ENCODE measurements at regions not wholly inside any gene's neighbourhood (a gene's known extent, or its start where the extent isn't known, plus 50 kb on each side); places are given as distances from the start of the nearest gene placed in this dataset.
"Not testable (repeated sequence)": the region's sequence is repeated elsewhere in the genome, so short reads cannot be mapped to it uniquely, and the experiment has no call there.

DNA sequence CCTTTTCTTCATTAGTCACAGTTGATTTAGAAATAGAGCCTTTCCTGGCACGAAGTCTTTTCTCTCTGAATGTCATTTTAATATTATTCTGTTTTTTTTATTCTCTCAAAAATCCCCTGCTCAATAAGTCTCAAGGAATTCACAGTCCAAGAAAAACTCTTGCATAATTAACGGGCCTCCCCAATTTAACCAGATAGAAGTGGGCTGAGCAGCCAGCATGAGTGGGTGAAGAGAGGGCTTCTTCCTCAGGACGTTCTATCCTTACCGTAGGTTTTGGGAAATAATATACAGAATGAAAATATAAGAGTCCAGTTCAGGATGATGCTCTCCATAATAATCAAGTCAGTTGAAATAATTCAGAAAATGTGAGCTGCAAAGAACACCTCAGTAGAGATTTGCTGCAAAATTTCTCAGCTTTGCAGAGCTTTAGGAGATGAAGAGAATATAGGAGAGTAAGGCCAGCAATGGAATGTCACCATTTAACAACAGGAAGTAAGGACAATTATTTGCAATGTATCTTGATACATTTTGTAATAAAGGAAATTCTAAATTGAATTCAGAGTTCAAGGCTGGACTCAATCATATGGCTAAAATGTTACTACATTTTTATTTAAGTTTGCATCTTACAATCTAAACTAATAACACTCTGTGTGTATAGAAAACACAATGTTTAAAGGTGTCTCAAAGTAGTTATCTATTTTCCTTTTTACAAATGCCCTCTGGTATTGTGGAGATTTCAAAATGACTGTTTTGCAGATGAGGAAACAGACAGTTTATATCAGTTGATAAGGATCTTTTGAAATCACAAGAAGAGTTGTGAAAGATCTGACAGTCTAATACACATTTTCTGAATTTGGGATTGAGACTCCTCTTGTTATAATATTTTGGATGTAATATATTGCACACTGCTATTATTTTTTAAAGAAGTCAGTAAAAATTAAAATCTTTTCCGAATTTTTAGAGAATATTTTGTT is 1724.1 kb upstream of the SEL1L start:
- no peak for DNase-seq

DNA sequence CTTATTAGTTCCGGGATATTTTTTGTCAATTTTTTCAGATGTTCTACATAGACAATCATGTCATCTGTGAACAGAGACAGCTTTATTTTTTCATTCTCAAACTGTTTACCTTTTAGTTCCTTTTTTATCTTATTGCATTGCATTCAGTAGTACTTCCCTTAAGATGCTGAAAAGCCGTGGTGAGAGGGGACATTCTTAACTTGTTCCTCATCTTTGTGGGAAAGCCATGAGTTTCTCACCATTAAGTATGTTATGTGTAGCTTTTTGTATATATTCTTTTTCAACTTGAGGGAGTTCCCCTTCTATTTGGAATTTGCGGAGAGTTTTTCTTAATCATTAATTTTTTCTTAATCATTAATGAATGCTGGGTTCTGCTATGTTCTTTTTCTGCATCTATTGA is 1727.1 kb upstream of the SEL1L start:
- DNase-seq = no peak

DNA sequence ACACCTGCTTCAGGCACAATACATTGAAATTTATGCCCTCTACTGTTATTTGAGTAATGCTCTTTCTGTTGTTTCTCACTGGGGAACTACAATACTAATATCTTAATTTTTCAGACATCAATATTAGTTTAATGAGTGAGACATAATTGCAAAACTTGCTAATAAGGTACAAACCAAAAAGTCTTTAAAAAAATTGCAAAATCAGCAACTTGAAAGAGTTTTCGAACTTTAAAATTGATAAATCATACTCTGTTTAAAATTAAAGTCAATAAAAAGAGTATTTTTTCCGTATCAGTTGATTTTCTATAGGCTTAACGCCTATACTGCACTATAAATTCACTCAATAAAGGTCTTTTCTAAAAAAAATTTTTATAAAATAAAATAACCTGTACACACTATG is 1735.9 kb upstream of the SEL1L start:
- no peak for DNase-seq

DNA sequence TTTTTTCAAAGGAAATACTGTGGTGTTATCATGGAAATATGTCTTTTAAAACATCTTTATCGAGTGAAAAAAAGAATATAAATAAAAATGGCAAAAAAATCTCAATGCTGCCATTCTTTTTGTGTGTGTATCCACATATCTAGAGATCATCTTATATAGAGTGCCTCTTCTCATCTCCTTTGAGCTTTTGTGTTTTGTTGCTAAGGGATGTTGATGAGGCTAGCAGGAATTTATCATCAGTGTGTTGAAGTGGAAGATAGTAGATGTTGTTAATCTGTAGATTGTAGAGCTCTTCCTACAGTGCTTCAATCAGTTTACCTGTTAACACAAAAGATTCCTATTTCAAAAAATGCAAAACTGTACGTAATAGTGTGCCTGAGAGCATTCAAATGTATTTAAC is 1738.0 kb upstream of the SEL1L start:
- DNase-seq = no peak

DNA sequence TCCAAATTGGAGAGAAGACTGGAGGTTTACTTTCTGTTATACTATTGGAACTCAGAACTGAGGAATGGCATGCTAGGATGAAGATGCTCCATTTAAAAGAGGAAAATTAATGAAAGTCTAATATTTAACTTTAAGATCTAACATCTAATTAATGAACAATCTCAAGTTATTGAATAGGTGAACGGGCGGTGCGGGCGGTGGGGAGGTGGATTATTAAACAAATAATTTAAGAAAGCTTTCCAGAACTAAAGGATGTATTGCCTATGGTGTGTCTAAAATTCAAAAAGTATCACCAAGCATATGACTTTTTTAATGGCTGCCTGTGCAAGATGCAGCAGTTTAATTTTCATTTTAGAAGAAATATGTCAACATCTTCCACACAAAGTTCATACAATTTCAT is 1747.1 kb upstream of the SEL1L start:
- no peak for DNase-seq

DNA sequence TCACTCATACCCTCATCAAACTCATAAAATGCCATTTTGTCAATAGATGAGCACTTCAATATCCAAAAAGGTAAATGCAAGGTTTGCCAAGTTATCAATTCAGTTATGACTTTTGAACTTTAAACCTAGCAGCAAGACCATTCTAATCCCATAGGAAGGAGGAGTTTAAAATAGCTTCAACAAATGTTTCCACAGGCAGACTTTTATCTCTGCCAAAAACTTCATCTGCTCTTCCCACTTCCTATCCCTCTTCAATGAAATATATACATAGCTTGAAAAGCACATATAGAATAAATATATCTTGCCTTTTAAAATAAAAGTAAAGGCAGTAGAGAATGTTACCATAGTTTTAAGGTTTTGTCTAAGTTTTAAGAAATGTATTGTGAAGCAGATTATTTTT is 1749.1 kb upstream of the SEL1L start:
- no peak for DNase-seq

DNA sequence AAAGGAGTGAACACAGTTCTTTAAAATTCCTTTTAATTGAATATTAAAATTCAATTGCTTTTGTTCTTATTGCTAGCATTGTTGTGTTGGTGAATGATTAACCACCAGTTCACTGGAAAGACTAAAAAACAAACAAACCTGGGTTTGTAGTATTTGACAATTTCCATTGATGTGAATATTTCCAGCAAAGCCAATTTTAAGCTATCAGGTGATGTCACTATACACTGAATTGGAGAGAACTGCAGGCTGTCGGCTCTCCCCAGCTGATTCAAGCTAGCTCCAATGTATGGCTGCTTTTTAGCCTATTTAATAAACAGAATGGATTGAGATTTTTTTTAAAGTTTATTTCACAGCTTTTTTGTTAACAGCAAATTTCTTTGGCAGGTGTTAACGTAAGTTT is 1753.6 kb upstream of the SEL1L start:
- DNase-seq = no peak

DNA sequence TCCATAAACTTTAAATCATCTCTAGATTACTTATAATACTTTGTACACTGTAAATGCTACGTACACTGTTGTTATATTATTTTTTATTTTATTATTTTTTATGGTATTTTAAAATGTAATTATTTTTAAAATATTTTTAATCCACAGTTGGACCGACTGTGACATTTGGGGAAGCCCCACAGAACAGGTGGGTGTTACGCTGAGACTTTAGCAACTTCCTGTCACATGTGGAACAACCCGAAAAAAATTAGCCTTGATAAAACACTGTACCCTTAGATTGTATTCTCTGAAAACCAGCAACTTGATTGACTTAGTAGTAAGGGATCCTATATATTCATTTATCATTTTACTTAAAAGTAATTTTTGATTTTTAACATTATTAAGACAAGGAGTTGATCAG is 1755.7 kb upstream of the SEL1L start:
- DNase-seq = no peak

DNA sequence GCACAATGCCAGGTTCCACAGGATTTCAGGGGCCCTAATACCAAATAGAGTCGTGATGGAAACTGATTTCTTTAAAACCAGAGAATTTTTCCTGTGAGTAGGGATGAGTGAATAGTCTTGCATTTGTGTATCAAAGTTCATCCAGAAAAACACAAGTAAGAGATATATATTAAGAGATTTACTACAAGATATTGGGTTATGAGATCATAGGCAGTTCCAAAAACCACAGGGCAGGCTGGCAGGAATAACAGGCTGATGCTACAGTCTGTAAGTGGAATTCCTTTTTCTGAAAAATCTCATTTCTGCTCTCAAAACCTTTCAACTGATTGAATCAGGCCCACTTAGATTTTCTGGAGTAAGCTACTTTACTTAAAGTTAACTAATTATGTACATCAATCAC is 1756.2 kb upstream of the SEL1L start:
- DNase-seq = no peak

DNA sequence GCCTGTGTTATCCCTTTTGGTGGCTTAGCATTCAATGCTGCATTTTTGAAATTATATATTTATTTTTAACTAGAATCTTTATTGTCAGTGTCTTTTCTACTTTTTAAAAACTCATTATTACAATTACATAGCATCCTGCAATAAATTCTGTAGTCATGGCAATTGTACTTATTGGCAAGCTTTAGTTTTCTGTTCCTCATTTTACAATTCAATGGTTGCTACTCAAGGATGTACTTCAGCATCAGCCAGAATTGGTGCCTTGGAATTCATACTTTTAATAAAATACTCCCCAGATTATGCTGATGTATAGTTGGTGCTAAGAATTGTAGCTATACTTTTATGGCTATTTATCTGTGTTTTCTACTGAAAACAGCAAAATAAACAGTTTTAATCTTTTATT is 1756.8 kb upstream of the SEL1L start:
- no peak for DNase-seq

DNA sequence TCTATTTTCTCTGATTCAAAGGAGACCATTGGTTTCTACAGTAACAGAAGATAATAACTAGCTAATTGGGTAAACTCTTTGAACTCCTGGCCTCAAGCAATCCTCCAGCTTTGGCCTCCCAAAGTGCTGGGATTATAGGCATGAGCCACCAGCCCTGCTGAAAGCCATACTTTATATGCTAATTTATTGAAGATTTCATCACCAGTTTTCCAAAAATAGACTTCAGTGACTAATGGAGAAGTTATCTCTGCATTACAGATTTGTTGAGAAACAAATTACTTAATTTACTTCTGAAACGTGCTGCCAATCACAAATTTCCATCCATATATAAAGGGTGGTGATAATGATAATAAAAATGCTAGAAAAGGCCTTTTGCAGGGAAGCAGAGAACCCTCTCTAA is 1758.1 kb upstream of the SEL1L start:
- DNase-seq = no peak

DNA sequence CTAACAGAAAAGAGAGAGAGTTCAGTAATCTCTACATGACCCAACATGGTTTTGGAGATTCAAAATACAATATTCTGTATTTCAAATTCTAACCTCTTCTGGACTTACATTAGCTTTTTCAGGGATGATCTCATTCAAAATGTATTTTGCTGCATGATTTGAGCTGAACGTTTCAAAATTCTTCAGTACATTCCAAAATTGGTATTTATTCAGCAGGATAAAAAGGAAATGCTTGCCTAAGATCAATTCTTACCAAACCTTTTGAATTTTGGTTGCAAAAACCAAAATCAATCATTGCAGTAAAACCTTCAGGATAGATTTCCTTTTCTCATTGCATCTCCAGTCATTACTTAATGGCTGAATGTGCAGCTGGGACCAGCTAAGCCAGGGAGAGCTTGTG is 1761.3 kb upstream of the SEL1L start:
- DNase-seq = no peak

DNA sequence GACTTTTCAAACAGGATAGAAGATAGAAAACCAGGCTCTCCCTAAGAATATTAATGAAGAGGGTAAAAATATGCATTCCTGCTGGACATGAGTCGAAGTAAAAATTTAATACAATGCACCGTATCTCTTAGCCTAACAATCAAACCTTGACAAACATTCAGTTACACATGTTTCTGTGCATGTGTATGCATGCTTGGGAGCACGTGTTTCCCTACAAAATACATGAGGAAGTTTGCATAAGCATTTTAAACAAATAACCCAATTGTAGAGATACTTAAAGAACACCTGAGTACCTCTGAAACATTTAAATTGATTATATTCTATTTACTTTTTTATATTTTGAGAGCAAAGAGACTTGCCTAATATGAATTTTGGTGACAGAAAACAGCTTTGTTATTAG is 1763.7 kb upstream of the SEL1L start:
- no peak for DNase-seq

DNA sequence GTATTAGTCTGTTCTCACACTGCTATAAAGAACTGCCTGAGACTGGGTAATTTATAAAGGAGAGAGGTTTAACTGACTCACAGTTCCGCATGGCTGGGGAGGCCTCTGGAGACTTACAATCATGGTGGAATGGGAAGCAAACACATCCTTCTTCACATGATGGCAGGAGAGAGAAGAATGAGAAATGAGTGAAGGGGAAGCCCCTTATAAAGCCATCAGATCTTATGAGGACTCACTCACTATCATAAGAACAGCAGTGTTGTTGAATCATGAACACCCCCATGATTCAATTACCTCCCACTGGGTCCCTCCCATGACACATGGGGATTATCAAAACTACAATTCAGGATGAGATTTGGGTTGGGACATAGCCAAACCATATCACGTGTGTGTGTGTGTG is 1764.4 kb upstream of the SEL1L start:
- not testable (repeated sequence) for DNase-seq

DNA sequence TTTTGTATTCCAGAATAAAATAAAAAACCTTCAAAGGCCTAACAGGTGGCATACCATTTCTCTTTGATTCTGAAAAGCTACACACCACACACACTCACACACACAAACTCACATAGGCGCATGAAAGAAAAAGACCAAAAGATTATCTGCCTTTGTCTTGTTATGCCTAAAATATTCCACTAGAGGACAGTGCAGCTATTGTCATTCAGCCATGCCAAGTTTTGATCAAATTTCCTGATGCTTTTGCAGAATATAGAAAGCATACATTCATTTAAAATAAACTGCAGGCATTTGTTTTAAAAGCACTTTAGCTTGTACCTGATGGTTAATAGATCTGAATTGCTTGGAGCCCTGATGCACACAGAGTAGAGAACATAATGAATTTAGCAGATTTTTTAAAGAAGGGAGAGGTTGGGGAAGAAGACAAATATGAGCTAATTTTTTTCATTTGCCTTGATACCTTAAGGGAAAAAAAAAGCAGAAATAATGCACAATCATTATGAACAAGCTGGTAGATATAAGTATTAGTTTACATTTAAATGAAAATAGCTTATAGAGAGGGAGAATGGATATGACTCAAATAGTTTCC is 1766.9 kb upstream of the SEL1L start:
- DNase-seq = peak; percentile 16

DNA sequence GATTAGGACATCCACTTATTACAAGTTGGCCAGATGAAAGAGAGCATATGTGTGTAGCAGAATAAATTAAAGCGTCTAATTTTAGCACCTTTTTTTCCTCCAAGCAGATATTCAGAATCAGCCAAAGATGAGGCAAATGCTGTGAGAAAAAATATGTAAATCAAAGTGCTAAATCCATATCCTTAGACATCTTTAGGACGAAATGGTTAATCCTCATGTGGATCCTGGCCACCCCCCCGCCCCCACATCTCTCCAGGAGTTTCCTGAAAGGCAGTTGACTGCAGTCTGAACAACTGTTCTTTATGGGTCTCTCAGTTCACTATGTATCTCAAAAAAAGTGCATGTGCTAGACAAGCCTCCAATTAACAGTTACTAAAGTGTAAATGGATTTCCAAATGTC is 1768.1 kb upstream of the SEL1L start:
- DNase-seq = no peak

DNA sequence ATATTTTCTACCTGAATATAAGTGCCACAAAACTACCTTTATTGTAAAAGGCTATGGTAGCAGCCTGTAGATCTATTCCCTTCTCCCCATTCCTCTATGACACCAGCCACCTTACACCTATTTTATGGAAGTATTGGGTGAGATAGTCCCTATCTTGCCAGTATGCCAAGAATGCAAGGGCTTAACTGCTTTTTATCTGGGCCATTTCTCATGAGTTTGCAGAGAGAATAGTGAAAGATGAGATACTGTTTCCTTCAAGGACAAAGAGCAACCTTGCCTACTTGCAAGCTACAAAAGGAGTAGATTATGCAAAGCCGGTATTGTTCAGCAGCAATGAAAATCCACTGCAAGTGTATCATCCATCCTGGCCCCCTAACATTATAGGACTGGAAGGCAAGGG is 1775.6 kb upstream of the SEL1L start:
- DNase-seq = no peak

DNA sequence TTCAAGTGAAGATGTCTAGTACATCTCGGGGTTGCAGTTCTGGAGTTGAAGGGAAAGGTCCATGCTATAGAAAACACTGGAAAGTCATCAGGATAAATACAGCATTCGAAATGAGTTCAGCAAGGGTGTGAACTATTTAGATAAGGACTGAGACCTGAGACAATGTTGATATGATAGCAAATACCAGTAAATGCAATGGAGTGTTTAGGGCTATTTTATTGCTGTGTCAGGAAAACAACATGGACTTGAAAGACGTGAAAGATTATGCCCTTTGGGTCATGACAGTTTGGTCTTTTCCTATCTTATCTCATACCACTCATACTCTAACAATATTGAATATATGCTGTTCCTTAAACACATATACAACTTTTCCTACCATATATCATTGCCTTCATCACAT is 1776.2 kb upstream of the SEL1L start:
- DNase-seq = no peak

DNA sequence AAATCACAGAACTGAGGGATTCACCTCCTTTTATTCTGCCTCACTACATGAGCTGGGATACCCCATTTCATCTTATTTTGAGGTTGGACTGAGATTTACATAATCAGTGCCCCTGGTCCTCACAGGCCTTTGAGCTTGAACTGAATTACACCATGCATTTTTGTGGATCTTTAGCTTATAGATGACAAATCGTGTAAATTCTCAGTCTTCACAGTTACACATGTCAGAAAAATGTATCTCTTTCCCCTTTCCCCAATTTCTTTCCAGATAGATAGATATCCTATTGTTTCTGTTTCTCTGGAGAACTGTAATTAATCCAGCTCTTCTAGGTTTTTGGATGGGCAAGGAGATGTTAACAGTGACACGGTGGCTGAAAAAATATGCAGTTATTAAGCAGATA is 1778.9 kb upstream of the SEL1L start:
- no peak for DNase-seq

DNA sequence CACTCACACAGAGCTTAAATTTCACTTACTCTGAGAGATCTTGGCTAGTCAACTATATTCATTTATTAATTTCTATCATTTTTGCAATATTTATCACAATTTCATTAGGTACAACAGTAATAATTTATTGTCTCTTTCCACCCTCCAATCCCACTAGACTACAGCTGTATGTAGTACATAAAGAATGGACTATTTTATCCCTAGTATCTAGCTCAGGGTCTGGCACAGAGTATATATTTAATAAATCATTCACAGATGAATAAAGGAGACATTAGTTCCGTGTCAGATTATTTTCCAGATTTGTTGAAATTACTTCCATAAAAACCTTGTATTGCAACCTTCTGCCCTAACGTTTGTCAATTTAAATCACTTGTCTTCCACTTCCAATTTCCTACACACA is 1781.1 kb upstream of the SEL1L start:
- no peak for DNase-seq

DNA sequence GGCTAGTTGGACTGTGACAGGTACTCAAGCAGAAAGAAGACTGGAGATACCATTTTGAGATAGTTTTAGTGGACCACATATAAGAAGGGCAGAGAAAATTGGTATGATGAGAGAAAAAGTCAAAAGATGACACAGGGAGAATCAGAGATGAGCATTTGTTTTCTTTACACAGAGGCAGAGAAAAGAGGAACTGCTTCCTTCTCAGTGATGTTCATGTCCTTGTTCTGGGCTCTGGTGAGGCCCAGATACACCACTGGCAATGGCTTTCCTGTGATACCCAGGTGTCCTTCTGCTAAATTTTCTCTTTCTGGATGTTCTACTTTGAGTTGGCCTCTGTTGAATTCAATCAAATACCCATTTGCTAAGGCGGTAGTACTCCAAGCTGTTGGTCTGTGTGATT is 1782.7 kb upstream of the SEL1L start:
- no peak for DNase-seq

DNA sequence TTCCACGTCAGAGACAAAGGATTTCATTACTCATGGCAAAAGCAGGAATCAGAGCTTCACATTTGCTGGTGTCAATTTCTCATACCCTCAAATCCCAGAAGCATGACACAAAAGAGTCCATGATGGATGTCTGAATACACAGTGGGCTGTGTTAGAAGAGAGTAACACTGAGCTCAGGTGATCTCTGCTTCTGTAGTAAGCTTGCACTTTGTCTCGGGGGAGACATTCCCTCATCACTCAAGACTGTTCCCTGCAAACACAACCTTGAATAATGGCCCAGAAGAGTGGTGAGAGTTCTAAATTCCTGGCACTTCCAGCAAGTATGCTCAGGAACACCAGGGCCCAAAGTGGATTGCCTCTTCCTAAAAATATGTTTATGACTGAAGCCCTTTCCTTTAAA is 1787.2 kb upstream of the SEL1L start:
- no peak for DNase-seq

DNA sequence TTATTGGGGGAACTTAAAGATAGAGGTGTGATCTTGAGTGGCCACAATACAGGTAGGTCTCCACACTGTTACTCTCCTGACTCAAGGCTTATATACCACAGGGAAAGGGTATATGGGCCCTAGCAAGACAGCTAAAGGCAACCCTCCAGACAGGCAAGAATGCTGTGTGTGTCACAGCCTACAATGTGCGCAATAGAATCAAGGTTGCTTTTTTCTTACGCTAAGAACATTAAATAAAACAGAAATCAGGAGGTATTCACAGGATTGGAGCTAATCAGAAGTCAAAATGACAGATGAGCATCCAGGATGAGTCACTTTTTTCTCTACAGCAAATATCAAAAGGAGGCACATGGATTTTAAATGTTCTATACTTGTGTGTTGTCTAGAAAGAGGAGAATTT is 1797.9 kb upstream of the SEL1L start:
- DNase-seq = no peak

DNA sequence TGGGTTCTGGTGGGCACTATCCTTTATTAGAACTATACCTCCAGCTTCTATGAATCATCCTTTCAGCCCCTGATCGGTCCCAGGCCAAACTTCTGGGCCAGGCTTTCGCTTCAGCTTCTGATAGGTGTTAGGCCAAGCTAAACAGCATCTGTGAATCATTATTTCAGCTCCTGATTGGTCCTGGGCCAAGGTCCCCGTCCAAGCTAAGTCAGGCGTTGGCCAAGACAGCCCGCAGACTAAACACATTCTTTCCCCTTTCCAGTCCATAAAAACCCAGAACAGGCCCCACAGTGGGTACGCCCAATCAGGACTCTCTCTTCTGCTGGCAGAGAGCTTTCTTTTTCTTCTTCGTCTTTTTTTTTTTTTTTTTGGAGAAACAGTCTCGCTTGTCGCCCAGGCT is 1808.9 kb upstream of the SEL1L start:
- DNase-seq = no peak

DNA sequence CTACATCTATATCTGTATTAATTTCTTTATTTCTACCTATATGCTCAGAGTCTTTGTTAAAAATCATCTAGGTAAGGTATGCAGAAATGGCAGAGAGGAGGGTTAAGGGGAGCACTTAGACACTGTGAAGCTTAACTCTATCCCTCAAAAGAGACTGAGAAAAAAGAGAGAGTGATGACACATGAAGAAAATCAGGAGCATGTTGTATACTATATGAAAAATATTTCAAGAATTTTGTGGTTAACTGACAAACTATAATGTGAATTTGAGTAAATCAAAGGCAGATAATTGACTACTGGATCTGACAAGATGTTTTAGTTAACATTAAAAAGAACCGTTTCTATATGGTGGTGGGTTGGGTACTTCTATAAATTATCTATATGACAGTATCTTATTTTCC is 1814.2 kb upstream of the SEL1L start:
- no peak for DNase-seq
